Panc1 (cell line): ENCODE measurements at regions not wholly inside any gene's neighbourhood (a gene's known extent, or its start where the extent isn't known, plus 50 kb on each side); places are given as distances from the start of the nearest gene placed in this dataset.

Source experiments
- ATAC-seq: fragments of 200-7000 bp; cut with Tn5 transposase; 2 replicates; pipeline ENCODE4 v1.9.1; 2020; ENCODE audit warnings: mild to moderate bottlenecking, moderate library complexity
- BruUV-seq: library from RNA; stranded (reverse); fragments of 400-500 nt; replicated peaks from 2 replicates; lab custom pipeline; 2021; lab: Mats Ljungman, UMichigan
- CTCF ChIA-PET: fragments of 300-600 bp; sonication (Branson Sonifier 250); formaldehyde crosslinking; loops from one replicate; lab custom pipeline; 2022; ENCODE audit warnings: antibody characterized with exemption; lab: Charles Lee
- POLR2A ChIA-PET: fragments of 300-600 bp; sonication (Branson Sonifier 250); formaldehyde crosslinking; loops from one replicate; lab custom pipeline; 2022; ENCODE audit warnings: antibody characterized with exemption; lab: Charles Lee
- DNase-seq: peaks from one replicate; pipeline ENCODE4 v3.0.0-alpha.2; 2010; ENCODE audit warnings: low read depth, low spot score
- H3K27ac ChIP-seq: 2 replicates; pipeline ENCODE4 v1.5.1; 2011; ENCODE audit warnings: mild to moderate bottlenecking, low read length, inconsistent platforms
- H3K27me3 ChIP-seq: fragments of 200-500 bp; sonication (Bioruptor generic); 2 replicates; pipeline ENCODE4 v1.6.0; 2014; ENCODE audit warnings: low read length, inconsistent platforms; ENCODE audit not compliant: control insufficient read depth, insufficient read depth
- H3K36me3 ChIP-seq: fragments of 200-500 bp; sonication (Bioruptor generic); 2 replicates; pipeline ENCODE4 v1.5.1; 2014; ENCODE audit warnings: inconsistent platforms, mild to moderate bottlenecking, low read length, moderate library complexity; ENCODE audit not compliant: control insufficient read depth, insufficient read depth
- H3K4me1 ChIP-seq: 2 replicates; pipeline ENCODE4 v1.5.1; 2011; ENCODE audit warnings: inconsistent platforms, mild to moderate bottlenecking, low read length, moderate library complexity; ENCODE audit not compliant: control insufficient read depth, insufficient read depth
- H3K4me3 ChIP-seq, 2 experiments: 2 replicates each; pipeline ENCODE4 v1.5.1; 2011 to 2012; ENCODE audit warnings: low read depth in 2 of 2, low read length in 2 of 2, mild to moderate bottlenecking in 2 of 2, inconsistent platforms in 1 of 2, moderate library complexity in 1 of 2
- H3K9me3 ChIP-seq: fragments of 200-500 bp; sonication (Bioruptor generic); 2 replicates; pipeline ENCODE4 v1.5.1; 2014; ENCODE audit warnings: low read depth, mild to moderate bottlenecking, inconsistent platforms, low read length, moderate library complexity; ENCODE audit not compliant: control insufficient read depth, insufficient read depth
- POLR2AphosphoS5 ChIP-seq: IDR thresholded peaks from 2 replicates; pipeline ENCODE4 v1.6.1; 2012; ENCODE audit warnings: mild to moderate bottlenecking, low read depth, low read length, moderate library complexity
- SIN3A ChIP-seq: IDR thresholded peaks from 2 replicates; pipeline ENCODE4 v1.6.1; 2012; ENCODE audit warnings: low read depth, mild to moderate bottlenecking, low read length, moderate library complexity, borderline replicate concordance; ENCODE audit not compliant: insufficient read depth
- TCF7L2 ChIP-seq: IDR thresholded peaks from 2 replicates; pipeline ENCODE4 v1.6.1; 2011; ENCODE audit warnings: mild to moderate bottlenecking, low read depth, low read length, inconsistent platforms
- in situ Hi-C: cut with HindIII; loops from 2 replicates; pipeline ENCODE4 v1.10.0; 2016; ENCODE audit warnings: low sequenced_read_pairs, low pct_unique_long_range_greater_than_20kb
- intact Hi-C: fragments of 100-400 bp; cut with micrococcal nuclease; formaldehyde crosslinking; loops from one replicate; pipeline ENCODE4 v1.10.0; 2022; ENCODE audit not compliant: unreplicated experiment
- TF ChIP-seq, protein P1 (sequence below): fragments of 450-650 bp; IDR thresholded peaks from 2 replicates; pipeline ENCODE4 v1.5.1; 2017; ENCODE audit warnings: mild to moderate bottlenecking
- TF ChIP-seq, protein P2 (sequence below), 2 experiments: IDR thresholded peaks; 2 replicates each; pipeline ENCODE4 v1.6.1; 2011 to 2012; ENCODE audit warnings: low read depth in 2 of 2, control low read depth in 1 of 2, low read length in 1 of 2, mild to moderate bottlenecking in 1 of 2, moderate library complexity in 1 of 2; ENCODE audit not compliant: insufficient read depth in 1 of 2

DNA sequence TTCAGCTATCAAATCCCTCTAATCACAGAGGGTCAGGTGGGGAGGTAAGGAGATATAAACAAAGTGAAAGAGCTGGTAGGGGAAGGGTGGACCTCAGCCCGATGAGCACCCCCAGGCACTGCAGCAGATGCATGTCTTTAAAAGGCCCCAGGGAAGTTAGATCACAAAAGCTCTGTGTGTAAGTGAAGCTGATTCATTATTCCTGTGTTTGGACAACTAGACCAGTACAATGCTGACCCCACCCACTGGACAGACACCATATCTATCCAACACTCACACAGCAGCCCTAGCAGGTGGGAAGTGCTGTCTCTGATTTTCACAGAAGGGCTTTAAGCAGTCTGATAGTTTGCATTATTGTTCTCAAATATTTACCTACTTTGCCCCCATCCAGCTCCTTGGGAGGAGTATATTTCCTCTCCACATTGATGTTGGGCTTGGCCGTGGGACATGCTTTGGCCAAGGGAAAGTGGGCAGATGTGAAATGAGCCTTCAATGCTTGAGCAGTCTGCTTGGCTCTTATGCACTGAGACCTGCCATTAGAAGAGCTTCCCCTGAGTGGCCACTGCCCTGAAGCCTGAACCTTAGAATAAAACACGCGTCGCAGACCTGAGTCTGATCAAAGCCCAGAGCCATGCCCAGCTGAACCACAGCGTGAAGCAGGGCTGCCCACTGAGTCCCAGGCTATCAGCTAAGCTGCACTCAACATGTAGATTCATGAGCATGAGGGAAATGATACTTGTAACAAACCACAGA lies 111.4 kb downstream of the COPS8 start:
- intact Hi-C loops = no loop called here
- TF ChIP-seq TCF7L2 = no peak
- no peak for TF ChIP-seq SIN3A
- TF ChIP-seq, protein P1, sequence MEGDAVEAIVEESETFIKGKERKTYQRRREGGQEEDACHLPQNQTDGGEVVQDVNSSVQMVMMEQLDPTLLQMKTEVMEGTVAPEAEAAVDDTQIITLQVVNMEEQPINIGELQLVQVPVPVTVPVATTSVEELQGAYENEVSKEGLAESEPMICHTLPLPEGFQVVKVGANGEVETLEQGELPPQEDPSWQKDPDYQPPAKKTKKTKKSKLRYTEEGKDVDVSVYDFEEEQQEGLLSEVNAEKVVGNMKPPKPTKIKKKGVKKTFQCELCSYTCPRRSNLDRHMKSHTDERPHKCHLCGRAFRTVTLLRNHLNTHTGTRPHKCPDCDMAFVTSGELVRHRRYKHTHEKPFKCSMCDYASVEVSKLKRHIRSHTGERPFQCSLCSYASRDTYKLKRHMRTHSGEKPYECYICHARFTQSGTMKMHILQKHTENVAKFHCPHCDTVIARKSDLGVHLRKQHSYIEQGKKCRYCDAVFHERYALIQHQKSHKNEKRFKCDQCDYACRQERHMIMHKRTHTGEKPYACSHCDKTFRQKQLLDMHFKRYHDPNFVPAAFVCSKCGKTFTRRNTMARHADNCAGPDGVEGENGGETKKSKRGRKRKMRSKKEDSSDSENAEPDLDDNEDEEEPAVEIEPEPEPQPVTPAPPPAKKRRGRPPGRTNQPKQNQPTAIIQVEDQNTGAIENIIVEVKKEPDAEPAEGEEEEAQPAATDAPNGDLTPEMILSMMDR = no peak
- no peak for TF ChIP-seq POLR2AphosphoS5
- BruUV-seq = no TSS peak
- Histone ChIP-seq H3K36me3 (no peaks in the 10 kb centered on the region), H3K27ac (peak overlapping the region; percentile 44), H3K9me3 (no peaks in the 10 kb centered on the region; the same call in 1 of the 2 replicates), H3K27me3 (no peaks in the 10 kb centered on the region), H3K4me1 (peaks cover 29% of the 10 kb centered on the region), H3K4me3 (no peak overlapping the region)
- no peak for DNase-seq
- in situ Hi-C loops = no loop called here
- peak; percentile 77 for ATAC-seq
- CTCF ChIA-PET = no interaction called here
- POLR2A ChIA-PET = no interaction called here

DNA sequence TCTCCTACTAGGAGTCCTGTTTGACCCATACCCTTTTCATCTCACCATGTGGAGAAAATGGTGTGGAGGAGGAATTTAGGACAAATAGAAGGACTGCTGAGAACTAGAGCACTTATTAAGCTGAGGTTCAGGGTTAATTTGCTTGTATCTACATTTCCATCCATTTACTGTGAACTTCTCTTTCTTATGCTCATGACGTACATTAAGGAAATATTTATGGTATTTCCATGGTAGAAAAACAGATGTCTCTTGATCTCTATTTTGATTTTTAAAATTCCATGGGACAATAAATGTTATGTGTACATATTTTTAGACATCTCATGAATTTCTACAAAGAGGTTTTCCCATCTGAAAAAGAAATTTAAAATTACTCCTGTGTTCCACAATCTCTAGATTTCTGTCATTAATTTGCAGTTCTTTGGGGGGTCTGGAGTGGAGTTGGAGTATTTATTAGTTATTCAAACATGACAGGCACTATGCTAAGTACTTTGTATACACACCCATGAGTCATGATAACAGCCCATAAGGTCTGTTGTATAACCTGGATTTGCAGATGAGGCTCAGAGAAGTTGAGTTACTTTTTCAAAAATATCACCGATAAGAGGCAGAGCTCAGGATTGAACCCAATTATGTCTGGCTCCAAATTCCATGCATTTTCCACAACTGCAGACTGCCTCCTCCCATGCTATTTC lies 112.6 kb downstream of the COPS8 start:
- no peaks in the 10 kb centered on the region for H3K27me3 ChIP-seq
- no peak overlapping the region for H3K4me3 ChIP-seq
- ChIA-PET CTCF (no interaction called here), POLR2A (no interaction called here)
- ATAC-seq (no peak), DNase-seq (no peak)
- intact Hi-C loops = no loop called here
- H3K4me1 ChIP-seq = peaks cover 37% of the 10 kb centered on the region
- H3K27ac ChIP-seq = peak overlapping the region; percentile 74
- H3K9me3 ChIP-seq = no peaks in the 10 kb centered on the region; the same call in 1 of the 2 replicates
- no TSS peak for BruUV-seq
- no peak for TF ChIP-seq TCF7L2
- TF ChIP-seq POLR2AphosphoS5 = no peak
- TF ChIP-seq, protein P2, sequence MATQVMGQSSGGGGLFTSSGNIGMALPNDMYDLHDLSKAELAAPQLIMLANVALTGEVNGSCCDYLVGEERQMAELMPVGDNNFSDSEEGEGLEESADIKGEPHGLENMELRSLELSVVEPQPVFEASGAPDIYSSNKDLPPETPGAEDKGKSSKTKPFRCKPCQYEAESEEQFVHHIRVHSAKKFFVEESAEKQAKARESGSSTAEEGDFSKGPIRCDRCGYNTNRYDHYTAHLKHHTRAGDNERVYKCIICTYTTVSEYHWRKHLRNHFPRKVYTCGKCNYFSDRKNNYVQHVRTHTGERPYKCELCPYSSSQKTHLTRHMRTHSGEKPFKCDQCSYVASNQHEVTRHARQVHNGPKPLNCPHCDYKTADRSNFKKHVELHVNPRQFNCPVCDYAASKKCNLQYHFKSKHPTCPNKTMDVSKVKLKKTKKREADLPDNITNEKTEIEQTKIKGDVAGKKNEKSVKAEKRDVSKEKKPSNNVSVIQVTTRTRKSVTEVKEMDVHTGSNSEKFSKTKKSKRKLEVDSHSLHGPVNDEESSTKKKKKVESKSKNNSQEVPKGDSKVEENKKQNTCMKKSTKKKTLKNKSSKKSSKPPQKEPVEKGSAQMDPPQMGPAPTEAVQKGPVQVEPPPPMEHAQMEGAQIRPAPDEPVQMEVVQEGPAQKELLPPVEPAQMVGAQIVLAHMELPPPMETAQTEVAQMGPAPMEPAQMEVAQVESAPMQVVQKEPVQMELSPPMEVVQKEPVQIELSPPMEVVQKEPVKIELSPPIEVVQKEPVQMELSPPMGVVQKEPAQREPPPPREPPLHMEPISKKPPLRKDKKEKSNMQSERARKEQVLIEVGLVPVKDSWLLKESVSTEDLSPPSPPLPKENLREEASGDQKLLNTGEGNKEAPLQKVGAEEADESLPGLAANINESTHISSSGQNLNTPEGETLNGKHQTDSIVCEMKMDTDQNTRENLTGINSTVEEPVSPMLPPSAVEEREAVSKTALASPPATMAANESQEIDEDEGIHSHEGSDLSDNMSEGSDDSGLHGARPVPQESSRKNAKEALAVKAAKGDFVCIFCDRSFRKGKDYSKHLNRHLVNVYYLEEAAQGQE (IDR thresholded peaks at IDR 0.05; ENCODE audit: insufficient read depth in 1 of 2, low read depth in 2 of 2, low read length in 1 of 2) = no peak
- TF ChIP-seq, protein P1 = no peak
- TF ChIP-seq SIN3A = no peak
- no peaks in the 10 kb centered on the region for H3K36me3 ChIP-seq
- in situ Hi-C loops = no loop called here
